Adrenal gland (tissue), 5 donors: ENCODE measurements at regions not wholly inside any gene's neighbourhood (a gene's known extent, or its start where the extent isn't known, plus 50 kb on each side); places are given as distances from the start of the nearest gene placed in this dataset.

Experiments
- CTCF ChIP-seq, 6 experiments: fragments of 450-650 bp in 4 of 6; fragments of 200-600 bp in 2 of 6; sonication (generic) in 1 of 6; IDR thresholded peaks; 1 replicate in 5 of 6; 2 replicates in 1 of 6; pipeline versions ENCODE4 v1.5.1 to v1.8.0; 2016 to 2021; ENCODE audit warnings: antibody characterized with exemption in 6 of 6, mild to moderate bottlenecking in 2 of 6, moderate library complexity in 1 of 6
- POLR2A ChIP-seq, 2 donors: fragments of 450-650 bp; IDR thresholded peaks; one replicate each; pipeline ENCODE4 v1.6.1; 2017; ENCODE audit warnings: antibody characterized with exemption in 2 of 2, mild to moderate bottlenecking in 2 of 2, moderate library complexity in 1 of 2
- donor health status: DM: no; HTN: no; CAD: no.

DNA sequence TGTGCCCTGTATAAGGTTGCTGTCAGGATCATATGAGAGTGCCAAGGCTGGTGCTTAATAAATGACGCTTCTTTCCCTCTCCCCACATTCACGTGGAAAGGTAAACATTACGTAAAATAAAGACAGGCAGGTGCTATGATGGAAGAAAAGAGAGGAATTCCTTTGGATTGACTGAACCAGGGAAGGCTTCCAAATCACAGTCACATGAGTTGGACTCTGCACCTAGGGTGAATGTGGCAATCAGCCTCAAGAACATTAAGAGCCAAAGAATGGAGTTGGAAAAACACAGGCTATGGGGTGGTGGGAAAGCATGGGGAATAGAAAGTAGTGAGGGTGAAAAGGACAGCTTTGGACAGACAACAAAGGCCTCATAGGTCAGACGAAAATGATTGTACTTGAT is 473.1 kb downstream of the VRK1 start:
- TF ChIP-seq CTCF (IDR thresholded peaks at IDR 0.05) = no peak
- no peak for TF ChIP-seq POLR2A (IDR thresholded peaks at IDR 0.05)
